Fibroblast of mammary gland (primary cell): ENCODE measurements at regions not wholly inside any gene's neighbourhood (a gene's known extent, or its start where the extent isn't known, plus 50 kb on each side); places are given as distances from the start of the nearest gene placed in this dataset.
A peak's percentile ranks its signal among the peaks of the same experiment; 100 is the strongest.

Experiments used
- DNase-seq: peaks from one replicate; pipeline ENCODE4 v3.0.0-alpha.2; 2010; ENCODE audit warnings: low read depth
- H3K4me3 ChIP-seq: 2 replicates; pipeline ENCODE4 v1.5.1; 2011; ENCODE audit warnings: low read depth, mild to moderate bottlenecking, low read length, moderate library complexity; ENCODE audit not compliant: control insufficient read depth
- TF ChIP-seq, protein P1 (sequence below): conservative IDR thresholded peaks from 2 replicates; pipeline ENCODE4 v1.5.1; 2011; ENCODE audit warnings: low read depth, low read length, inconsistent platforms; ENCODE audit not compliant: control insufficient read depth, insufficient read depth

GRCh38 chr21:18488252-18488651 is 84.7 kb upstream of the TMPRSS15 start:
- H3K4me3 ChIP-seq, result no peak overlapping the region
- TF ChIP-seq, protein P1, sequence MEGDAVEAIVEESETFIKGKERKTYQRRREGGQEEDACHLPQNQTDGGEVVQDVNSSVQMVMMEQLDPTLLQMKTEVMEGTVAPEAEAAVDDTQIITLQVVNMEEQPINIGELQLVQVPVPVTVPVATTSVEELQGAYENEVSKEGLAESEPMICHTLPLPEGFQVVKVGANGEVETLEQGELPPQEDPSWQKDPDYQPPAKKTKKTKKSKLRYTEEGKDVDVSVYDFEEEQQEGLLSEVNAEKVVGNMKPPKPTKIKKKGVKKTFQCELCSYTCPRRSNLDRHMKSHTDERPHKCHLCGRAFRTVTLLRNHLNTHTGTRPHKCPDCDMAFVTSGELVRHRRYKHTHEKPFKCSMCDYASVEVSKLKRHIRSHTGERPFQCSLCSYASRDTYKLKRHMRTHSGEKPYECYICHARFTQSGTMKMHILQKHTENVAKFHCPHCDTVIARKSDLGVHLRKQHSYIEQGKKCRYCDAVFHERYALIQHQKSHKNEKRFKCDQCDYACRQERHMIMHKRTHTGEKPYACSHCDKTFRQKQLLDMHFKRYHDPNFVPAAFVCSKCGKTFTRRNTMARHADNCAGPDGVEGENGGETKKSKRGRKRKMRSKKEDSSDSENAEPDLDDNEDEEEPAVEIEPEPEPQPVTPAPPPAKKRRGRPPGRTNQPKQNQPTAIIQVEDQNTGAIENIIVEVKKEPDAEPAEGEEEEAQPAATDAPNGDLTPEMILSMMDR, result no peak
- no peak for DNase-seq

GRCh38 chr21:18493422-18493821 is 89.8 kb upstream of the TMPRSS15 start:
- TF ChIP-seq, protein P1, result no peak
- DNase-seq, result peak; percentile 14
- no peak overlapping the region for H3K4me3 ChIP-seq

GRCh38 chr21:18495523-18495922 is 91.9 kb upstream of the TMPRSS15 start:
- H3K4me3 ChIP-seq, result no peak overlapping the region
- DNase-seq, result no peak
- TF ChIP-seq, protein P1, result no peak

GRCh38 chr21:18498431-18498830 is 94.8 kb upstream of the TMPRSS15 start:
- TF ChIP-seq, protein P1, result no peak
- no peak for DNase-seq
- no peak overlapping the region for H3K4me3 ChIP-seq

DNA sequence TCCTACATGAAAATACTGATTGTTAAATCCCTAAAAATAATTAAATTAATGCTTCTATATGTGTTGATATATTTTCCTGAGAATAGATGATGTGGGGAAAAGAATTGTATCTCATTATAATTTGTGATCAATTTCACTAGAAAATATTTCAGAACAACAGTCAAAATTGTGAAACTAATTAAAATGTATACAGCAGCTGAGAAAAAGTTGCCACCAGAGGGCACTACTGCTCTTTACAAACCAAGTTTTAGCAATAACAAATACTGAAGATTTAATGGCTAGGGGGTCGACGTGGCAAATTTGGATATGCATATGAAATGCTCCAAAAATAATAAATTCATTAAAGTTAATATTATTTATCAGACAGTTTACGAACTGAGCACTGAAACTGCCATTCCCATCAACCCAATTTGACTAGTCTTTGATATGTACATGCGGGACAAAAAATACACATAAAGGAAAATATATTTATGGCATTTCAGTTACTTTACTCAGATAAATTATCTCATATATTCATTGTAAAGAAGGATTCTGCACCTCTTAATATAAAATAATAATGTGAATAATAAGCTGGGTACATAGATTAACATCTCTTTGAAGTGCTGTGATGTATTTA is 96.3 kb upstream of the TMPRSS15 start:
- no peak overlapping the region for H3K4me3 ChIP-seq
- TF ChIP-seq, protein P1, result peak; percentile 59
- DNase-seq, result peak; percentile 48

- no peak overlapping the region for H3K4me3 ChIP-seq
- TF ChIP-seq, protein P1, result no peak
- DNase-seq, result no peak
These were observed 114.5 kb upstream of the TMPRSS15 start for GRCh38 chr21:18518054-18518481.

GRCh38 chr21:18521204-18521603 is 117.6 kb upstream of the TMPRSS15 start:
- no peak overlapping the region for H3K4me3 ChIP-seq
- no peak for DNase-seq
- TF ChIP-seq, protein P1, result no peak
